ENCODE measurements at regions not wholly inside any gene's neighbourhood (a gene's known extent, or its start where the extent isn't known, plus 50 kb on each side); places are given as distances from the start of the nearest gene placed in this dataset.

DNA sequence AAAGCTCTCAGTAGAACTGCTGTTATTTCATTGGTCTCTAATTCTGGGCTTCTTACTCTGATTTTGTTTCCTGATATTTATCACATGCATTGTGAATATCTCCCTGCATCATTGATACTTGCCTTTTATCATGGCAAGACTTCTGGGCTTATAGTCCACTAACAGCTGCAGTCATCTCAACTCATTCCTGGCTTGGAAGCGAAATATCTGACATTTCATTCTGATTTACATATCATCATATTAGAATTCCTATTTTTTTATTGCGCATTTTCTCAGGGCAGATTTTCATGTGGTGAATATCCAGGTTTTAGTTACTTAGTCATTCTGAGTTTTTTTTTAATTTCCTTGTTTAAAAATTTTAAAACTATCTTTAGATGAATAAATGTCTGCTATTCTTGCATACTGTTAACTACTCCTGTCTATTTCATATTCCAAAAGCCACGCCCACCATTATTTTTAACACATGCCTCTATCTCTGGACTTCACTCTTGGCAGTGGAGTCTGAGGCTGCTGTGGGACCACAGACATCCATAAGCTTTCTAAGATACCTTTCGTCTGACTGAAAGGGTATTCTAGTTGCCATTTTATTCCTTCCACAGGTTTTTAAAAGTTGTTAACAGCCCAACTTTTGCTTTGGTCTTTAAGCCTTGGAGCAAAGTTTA is 164.5 kb downstream of the IRS1 start:
- peaks cover 24% of the 10 kb centered on the region for H3K4me1 ChIP-seq
- H3K4me3 ChIP-seq: no peak overlapping the region
- H3K27me3 ChIP-seq (ENCODE audit: low read depth): no peaks in the 10 kb centered on the region
- peaks cover 4% of the 10 kb centered on the region for H3K9me3 ChIP-seq (replicated peaks)
- no peak overlapping the region for H3K27ac ChIP-seq (replicated peaks)
- intact Hi-C loops (cut with micrococcal nuclease): no loop called here
- TF ChIP-seq, protein P1, sequence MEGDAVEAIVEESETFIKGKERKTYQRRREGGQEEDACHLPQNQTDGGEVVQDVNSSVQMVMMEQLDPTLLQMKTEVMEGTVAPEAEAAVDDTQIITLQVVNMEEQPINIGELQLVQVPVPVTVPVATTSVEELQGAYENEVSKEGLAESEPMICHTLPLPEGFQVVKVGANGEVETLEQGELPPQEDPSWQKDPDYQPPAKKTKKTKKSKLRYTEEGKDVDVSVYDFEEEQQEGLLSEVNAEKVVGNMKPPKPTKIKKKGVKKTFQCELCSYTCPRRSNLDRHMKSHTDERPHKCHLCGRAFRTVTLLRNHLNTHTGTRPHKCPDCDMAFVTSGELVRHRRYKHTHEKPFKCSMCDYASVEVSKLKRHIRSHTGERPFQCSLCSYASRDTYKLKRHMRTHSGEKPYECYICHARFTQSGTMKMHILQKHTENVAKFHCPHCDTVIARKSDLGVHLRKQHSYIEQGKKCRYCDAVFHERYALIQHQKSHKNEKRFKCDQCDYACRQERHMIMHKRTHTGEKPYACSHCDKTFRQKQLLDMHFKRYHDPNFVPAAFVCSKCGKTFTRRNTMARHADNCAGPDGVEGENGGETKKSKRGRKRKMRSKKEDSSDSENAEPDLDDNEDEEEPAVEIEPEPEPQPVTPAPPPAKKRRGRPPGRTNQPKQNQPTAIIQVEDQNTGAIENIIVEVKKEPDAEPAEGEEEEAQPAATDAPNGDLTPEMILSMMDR (IDR thresholded peaks at IDR 0.05; ENCODE audit: borderline replicate concordance): no peak
- DNase-seq: no peak
- no peaks in the 10 kb centered on the region for H3K36me3 ChIP-seq

DNA sequence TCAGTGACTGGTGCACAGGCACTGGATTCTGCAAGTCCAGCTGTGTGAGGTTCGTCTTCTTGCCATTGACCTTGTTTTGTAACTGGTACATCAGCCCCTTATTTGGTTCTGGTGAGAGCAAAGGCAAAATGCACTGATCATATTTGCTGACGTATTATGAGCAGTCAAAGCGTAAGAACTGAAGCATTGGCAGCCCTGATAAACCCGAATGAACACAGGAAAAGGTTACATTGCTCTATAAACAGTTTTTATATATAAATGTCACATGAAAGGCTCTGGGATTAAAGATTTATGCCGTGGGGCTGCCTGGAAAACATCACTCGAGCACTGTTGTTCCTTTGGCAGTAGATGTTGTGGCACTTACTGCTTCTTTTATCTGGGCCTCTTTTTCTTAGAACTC is 167.9 kb downstream of the IRS1 start:
- TF ChIP-seq, protein P1 (IDR thresholded peaks at IDR 0.05; ENCODE audit: borderline replicate concordance): no peak
- Histone ChIP-seq H3K9me3 (replicated peaks) (no peaks in the 10 kb centered on the region), H3K27me3 (ENCODE audit: low read depth) (no peaks in the 10 kb centered on the region), H3K27ac (replicated peaks) (peak overlapping the region; percentile 62), H3K36me3 (no peaks in the 10 kb centered on the region), H3K4me1 (peaks cover 24% of the 10 kb centered on the region), H3K4me3 (no peak overlapping the region)
- intact Hi-C loops (cut with micrococcal nuclease): no loop called here
- DNase-seq: no peak

- Histone ChIP-seq H3K4me3 (no peak overlapping the region), H3K27me3 (ENCODE audit: low read depth) (no peaks in the 10 kb centered on the region), H3K4me1 (peaks cover 24% of the 10 kb centered on the region), H3K36me3 (no peaks in the 10 kb centered on the region), H3K27ac (replicated peaks) (peak overlapping the region; percentile 62), H3K9me3 (replicated peaks) (no peaks in the 10 kb centered on the region)
- no peak for DNase-seq
- TF ChIP-seq, protein P1 (IDR thresholded peaks at IDR 0.05; ENCODE audit: borderline replicate concordance): no peak
- intact Hi-C loops (cut with micrococcal nuclease): no loop called here
These were observed 168.4 kb downstream of the IRS1 start for GRCh38 chr2:226631187-226631586.

DNA sequence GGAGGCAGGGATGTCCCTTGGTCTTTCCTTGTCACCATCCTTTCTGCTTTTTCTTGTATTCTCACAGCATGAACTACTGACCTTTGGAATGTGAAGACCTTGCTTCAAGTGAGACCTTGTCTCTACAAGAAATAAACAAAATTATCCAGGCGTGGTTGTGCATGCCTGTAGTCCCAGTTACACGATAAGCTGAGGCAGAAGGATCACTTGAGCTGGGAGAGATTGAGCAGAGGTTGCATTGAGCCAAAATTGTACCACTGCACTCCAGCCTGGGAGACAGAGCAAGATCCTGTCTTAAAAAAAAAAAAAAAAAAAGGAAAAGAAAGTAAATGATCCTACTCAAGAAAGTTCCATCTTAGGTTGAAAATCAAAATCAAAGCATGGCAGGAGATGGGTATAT is 173.7 kb downstream of the IRS1 start:
- Histone ChIP-seq H3K4me1 (no peaks in the 10 kb centered on the region), H3K4me3 (no peak overlapping the region), H3K27me3 (ENCODE audit: low read depth) (no peaks in the 10 kb centered on the region), H3K36me3 (no peaks in the 10 kb centered on the region), H3K9me3 (replicated peaks) (no peaks in the 10 kb centered on the region), H3K27ac (replicated peaks) (no peak overlapping the region)
- TF ChIP-seq, protein P1 (IDR thresholded peaks at IDR 0.05; ENCODE audit: borderline replicate concordance): no peak
- intact Hi-C loops (cut with micrococcal nuclease): no loop called here
- no peak for DNase-seq

- no peaks in the 10 kb centered on the region for H3K27me3 ChIP-seq (ENCODE audit: low read depth)
- no peak for DNase-seq
- H3K9me3 ChIP-seq (replicated peaks): no peaks in the 10 kb centered on the region
- H3K36me3 ChIP-seq: no peaks in the 10 kb centered on the region
- TF ChIP-seq, protein P1 (IDR thresholded peaks at IDR 0.05; ENCODE audit: borderline replicate concordance): no peak
- no peaks in the 10 kb centered on the region for H3K4me1 ChIP-seq
- intact Hi-C loops (cut with micrococcal nuclease): no loop called here
- H3K27ac ChIP-seq (replicated peaks): no peak overlapping the region
- no peak overlapping the region for H3K4me3 ChIP-seq
These were observed 175.8 kb downstream of the IRS1 start for GRCh38 chr2:226623587-226624368.

Data from left ventricle myocardium inferior (tissue), 1 donor.